Left ventricle myocardium inferior (tissue), 1 donor: ENCODE measurements at regions not wholly inside any gene's neighbourhood (a gene's known extent, or its start where the extent isn't known, plus 50 kb on each side); places are given as distances from the start of the nearest gene placed in this dataset.

Source experiments
- DNase-seq: peaks from one replicate; pipeline ENCODE4 v3.0.0-alpha.2; 2020
- H3K27ac ChIP-seq: fragments of 200-600 bp; replicated peaks from 2 replicates; pipeline ENCODE4 v1.8.0; 2021
- H3K27me3 ChIP-seq: fragments of 200-600 bp; 2 replicates; pipeline ENCODE4 v1.8.0; 2021; ENCODE audit warnings: low read depth
- H3K36me3 ChIP-seq: fragments of 200-600 bp; 2 replicates; pipeline ENCODE4 v1.8.0; 2021
- H3K4me1 ChIP-seq: fragments of 200-600 bp; 2 replicates; pipeline ENCODE4 v1.8.0; 2021
- H3K4me3 ChIP-seq: fragments of 200-600 bp; 2 replicates; pipeline ENCODE4 v1.8.0; 2021; ENCODE audit warnings: mild to moderate bottlenecking, moderate library complexity
- H3K9me3 ChIP-seq: fragments of 200-600 bp; replicated peaks from 2 replicates; pipeline ENCODE4 v1.8.0; 2021
- intact Hi-C: fragments of 100-400 bp; cut with micrococcal nuclease; formaldehyde crosslinking; loops from one replicate; pipeline ENCODE4 v1.11.0; 2022
- TF ChIP-seq, protein P1 (sequence below): fragments of 200-600 bp; IDR thresholded peaks from 2 replicates; pipeline ENCODE4 v1.8.0; 2021; ENCODE audit warnings: antibody characterized with exemption, mild to moderate bottlenecking, borderline replicate concordance
- donor health status: DM: no; HTN: yes; CAD: no; lungs with severe emphysema.

DNA sequence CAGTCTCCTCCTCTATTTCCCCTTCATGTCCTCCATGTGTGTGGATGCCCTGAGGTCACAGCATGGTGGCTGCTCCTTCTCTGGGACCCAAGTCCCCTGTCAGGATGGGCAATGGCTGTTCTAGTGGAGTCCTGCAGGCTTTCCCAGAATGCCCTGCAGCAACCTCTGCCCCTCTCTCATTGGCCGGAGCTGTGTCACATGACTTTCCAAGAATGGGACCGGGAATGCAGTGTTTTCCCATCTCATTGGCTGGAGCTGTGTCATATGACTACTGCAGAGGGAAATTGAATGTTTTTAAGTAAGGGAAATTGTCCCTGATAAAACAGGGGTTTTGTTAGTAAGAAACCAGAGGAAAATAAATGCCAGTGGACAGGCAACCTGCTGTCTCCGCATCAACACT is 365.9 kb downstream of the PTPRU start:
- Histone ChIP-seq H3K27ac (no peak overlapping the region), H3K9me3 (peaks cover 2% of the 10 kb centered on the region), H3K36me3 (no peaks in the 10 kb centered on the region), H3K4me3 (no peak overlapping the region), H3K27me3 (peaks cover 54% of the 10 kb centered on the region), H3K4me1 (no peaks in the 10 kb centered on the region)
- intact Hi-C loops = no loop called here
- DNase-seq = no peak
- TF ChIP-seq, protein P1, sequence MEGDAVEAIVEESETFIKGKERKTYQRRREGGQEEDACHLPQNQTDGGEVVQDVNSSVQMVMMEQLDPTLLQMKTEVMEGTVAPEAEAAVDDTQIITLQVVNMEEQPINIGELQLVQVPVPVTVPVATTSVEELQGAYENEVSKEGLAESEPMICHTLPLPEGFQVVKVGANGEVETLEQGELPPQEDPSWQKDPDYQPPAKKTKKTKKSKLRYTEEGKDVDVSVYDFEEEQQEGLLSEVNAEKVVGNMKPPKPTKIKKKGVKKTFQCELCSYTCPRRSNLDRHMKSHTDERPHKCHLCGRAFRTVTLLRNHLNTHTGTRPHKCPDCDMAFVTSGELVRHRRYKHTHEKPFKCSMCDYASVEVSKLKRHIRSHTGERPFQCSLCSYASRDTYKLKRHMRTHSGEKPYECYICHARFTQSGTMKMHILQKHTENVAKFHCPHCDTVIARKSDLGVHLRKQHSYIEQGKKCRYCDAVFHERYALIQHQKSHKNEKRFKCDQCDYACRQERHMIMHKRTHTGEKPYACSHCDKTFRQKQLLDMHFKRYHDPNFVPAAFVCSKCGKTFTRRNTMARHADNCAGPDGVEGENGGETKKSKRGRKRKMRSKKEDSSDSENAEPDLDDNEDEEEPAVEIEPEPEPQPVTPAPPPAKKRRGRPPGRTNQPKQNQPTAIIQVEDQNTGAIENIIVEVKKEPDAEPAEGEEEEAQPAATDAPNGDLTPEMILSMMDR = no peak

DNA sequence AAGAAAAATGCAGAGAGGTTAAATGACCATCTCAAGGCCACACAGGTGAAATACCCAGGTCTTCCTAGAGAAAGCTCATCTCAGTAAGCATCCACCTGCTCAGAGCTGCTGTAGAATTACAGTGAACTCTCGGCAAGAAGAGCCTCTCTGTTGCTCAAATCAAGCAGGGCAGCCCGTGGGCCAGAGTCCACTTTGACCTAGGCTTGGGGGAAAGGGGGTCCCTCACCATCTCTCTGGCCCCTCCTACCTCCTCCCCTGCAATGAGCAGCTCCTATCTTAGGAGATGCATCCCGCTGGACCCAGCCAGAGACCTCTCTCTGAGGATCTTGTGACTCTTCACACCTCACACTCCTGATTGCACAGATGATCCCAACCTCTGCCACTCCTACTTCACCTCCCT is 364.7 kb downstream of the PTPRU start:
- Histone ChIP-seq H3K4me1 (no peaks in the 10 kb centered on the region), H3K4me3 (no peak overlapping the region), H3K27me3 (peaks cover 64% of the 10 kb centered on the region), H3K36me3 (no peaks in the 10 kb centered on the region), H3K9me3 (no peaks in the 10 kb centered on the region), H3K27ac (no peak overlapping the region)
- DNase-seq = no peak
- TF ChIP-seq, protein P1 = no peak
- intact Hi-C loops = no loop called here

DNA sequence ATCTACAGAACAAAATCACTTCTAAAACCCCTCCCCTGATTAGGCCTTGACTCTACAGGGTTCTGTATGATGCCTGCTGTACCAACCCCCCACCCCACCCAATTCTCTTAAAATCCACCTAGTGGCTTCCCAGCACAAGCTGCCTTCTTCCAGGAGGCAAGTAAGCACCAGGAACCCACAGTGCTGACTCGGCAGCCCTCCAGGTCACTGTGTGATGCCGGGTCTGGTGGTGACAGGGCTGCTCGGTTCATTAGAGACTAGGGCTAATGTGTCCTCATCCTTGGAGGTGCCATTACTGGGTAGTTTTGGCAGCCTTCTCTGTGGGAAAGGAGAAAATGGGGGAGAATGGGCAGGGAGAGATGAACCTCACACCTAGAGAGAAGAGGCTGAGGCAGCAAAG is 363.5 kb downstream of the PTPRU start:
- no peak overlapping the region for H3K27ac ChIP-seq
- TF ChIP-seq, protein P1 = no peak
- H3K36me3 ChIP-seq = no peaks in the 10 kb centered on the region
- DNase-seq = no peak
- no peak overlapping the region for H3K4me3 ChIP-seq
- H3K27me3 ChIP-seq = peaks cover 68% of the 10 kb centered on the region
- intact Hi-C loops = no loop called here
- no peaks in the 10 kb centered on the region for H3K9me3 ChIP-seq
- H3K4me1 ChIP-seq = no peaks in the 10 kb centered on the region

DNA sequence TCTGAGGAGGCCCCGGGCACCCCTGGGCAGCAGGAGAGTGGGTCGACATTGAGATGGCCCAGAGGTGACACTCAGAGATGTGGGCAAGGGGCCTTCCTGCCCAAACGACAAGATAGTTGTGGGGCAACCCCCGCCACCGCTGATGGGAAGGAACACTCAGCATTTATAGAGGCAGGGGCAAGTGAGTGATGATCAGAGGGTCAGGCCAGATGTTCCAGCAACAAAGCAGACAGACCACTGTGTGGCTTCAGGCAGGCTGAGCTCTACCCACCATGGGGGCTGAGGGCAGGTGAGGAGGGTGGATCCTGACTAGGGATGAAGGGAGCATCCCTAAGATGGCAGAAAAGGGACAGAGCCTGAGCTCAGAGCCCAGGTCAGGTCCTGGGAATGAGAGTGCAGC is 362.7 kb downstream of the PTPRU start:
- no peaks in the 10 kb centered on the region for H3K36me3 ChIP-seq
- no peak for DNase-seq
- intact Hi-C loops = no loop called here
- H3K4me1 ChIP-seq = no peaks in the 10 kb centered on the region
- peaks cover 75% of the 10 kb centered on the region for H3K27me3 ChIP-seq
- H3K27ac ChIP-seq = no peak overlapping the region
- no peak overlapping the region for H3K4me3 ChIP-seq
- no peaks in the 10 kb centered on the region for H3K9me3 ChIP-seq
- TF ChIP-seq, protein P1 = no peak

DNA sequence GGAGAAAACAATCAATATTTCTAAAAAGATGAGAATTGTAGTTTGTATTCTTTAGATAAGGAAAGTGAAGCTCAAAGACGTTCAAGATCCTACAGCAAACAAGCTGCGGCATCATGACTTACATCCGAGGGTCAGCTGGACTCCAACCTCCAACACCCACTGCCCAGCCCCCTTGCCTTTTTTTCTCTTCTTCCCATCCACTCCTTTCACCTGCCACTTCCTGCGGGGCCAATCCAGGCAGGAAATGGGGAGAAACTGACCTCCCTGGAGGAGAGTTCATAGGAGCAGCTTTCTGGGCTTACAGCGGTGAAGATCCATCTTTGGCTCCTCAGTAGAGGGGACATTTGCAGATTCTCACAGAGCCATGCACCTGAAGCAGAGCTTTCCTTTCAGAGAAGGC is 361.5 kb downstream of the PTPRU start:
- no peak for DNase-seq
- Histone ChIP-seq H3K4me3 (no peak overlapping the region), H3K9me3 (no peaks in the 10 kb centered on the region), H3K36me3 (no peaks in the 10 kb centered on the region), H3K4me1 (no peaks in the 10 kb centered on the region), H3K27me3 (peaks cover 83% of the 10 kb centered on the region), H3K27ac (no peak overlapping the region)
- intact Hi-C loops = no loop called here
- TF ChIP-seq, protein P1 = no peak
